H1 (cell line): ENCODE measurements at regions not wholly inside any gene's neighbourhood (a gene's known extent, or its start where the extent isn't known, plus 50 kb on each side); places are given as distances from the start of the nearest gene placed in this dataset.

Experiments
- BRCA1 ChIP-seq: IDR thresholded peaks from 2 replicates; pipeline ENCODE4 v1.6.1; 2012; ENCODE audit warnings: low read depth, low read length, improper control_type of control experiment
- CHD1 ChIP-seq: IDR thresholded peaks from 2 replicates; pipeline ENCODE4 v1.6.1; 2012; ENCODE audit warnings: low read depth, low read length, improper control_type of control experiment
- EP300 ChIP-seq, 2 experiments: IDR thresholded peaks; 1 replicate in 1 of 2; 2 replicates in 1 of 2; pipeline ENCODE4 v1.6.1; 2011 to 2012; ENCODE audit warnings: low read depth in 2 of 2, low read length in 2 of 2, mild to moderate bottlenecking in 2 of 2, borderline replicate concordance in 1 of 2, inconsistent platforms in 1 of 2, moderate library complexity in 1 of 2
- HDAC2 ChIP-seq, 2 experiments: fragments of 300-600 bp in 1 of 2; sonication (generic) in 1 of 2; IDR thresholded peaks; 2 replicates each; pipeline ENCODE4 v1.6.1; 2011 to 2012; ENCODE audit warnings: low read depth in 2 of 2, low read length in 2 of 2, mild to moderate bottlenecking in 2 of 2, moderate library complexity in 2 of 2, borderline replicate concordance in 1 of 2, inconsistent platforms in 1 of 2
- TF ChIP-seq, protein P1 (sequence below), 3 experiments: IDR thresholded peaks; 1 replicate in 2 of 3; 2 replicates in 1 of 3; pipeline versions ENCODE4 v1.5.1 to v1.6.1; 2011; ENCODE audit warnings: low read length in 3 of 3, mild to moderate bottlenecking in 3 of 3, inconsistent platforms in 2 of 3, low read depth in 1 of 3, moderate library complexity in 1 of 3; ENCODE audit not compliant: insufficient read depth in 1 of 3; ENCODE audit errors: control extremely low read depth in 1 of 3

DNA sequence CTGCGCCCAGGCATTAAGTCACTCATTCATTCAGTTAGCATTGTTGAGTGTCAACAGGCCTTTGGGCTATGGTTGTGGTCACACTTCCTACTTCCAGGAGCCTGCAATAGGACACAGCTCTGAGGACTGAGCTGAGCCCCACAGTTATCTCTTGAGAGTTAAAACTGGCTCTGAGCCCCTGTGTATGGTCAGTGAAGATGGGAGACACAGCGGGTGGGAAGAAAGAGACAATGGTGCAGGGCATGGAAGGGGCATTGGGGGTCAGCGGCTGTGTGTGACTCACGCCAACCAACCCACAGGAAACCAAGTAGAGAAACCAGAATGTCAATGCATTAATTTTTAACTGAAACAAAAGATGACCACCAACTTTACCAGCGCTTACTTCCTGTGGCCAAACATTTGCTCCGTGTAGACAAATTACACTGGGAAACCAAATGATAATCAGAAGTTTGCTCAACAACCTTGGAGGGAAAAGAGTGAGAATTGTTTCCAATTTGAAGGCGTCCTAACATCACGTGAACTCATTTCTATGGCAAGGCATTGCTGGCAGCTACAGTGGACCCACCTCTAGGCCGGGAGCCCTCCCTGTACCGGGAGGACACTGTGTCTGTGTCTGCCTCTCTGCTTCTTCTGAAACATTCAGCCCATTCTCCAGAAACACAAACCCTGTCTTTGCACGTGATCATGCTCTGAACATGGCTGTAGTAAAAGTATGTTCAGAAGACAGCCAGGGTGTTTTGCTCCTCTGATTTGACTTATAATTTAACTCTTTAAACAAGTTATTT is 212.0 kb upstream of the ID2 start:
- TF ChIP-seq HDAC2 (IDR thresholded peaks at IDR 0.05; ENCODE audit: borderline replicate concordance in 1 of 2, low read depth in 2 of 2, low read length in 2 of 2) (no peak), CHD1 (no peak), EP300 (IDR thresholded peaks at IDR 0.05; ENCODE audit: borderline replicate concordance in 1 of 2, low read depth in 2 of 2, low read length in 2 of 2) (no peak), BRCA1 (no peak)
- TF ChIP-seq, protein P1, sequence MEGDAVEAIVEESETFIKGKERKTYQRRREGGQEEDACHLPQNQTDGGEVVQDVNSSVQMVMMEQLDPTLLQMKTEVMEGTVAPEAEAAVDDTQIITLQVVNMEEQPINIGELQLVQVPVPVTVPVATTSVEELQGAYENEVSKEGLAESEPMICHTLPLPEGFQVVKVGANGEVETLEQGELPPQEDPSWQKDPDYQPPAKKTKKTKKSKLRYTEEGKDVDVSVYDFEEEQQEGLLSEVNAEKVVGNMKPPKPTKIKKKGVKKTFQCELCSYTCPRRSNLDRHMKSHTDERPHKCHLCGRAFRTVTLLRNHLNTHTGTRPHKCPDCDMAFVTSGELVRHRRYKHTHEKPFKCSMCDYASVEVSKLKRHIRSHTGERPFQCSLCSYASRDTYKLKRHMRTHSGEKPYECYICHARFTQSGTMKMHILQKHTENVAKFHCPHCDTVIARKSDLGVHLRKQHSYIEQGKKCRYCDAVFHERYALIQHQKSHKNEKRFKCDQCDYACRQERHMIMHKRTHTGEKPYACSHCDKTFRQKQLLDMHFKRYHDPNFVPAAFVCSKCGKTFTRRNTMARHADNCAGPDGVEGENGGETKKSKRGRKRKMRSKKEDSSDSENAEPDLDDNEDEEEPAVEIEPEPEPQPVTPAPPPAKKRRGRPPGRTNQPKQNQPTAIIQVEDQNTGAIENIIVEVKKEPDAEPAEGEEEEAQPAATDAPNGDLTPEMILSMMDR (IDR thresholded peaks at IDR 0.05; ENCODE audit: control extremely low read depth in 1 of 3, insufficient read depth in 1 of 3, low read depth in 1 of 3, low read length in 3 of 3): no peak
